K562 (cell line): ENCODE measurements at regions not wholly inside any gene's neighbourhood (a gene's known extent, or its start where the extent isn't known, plus 50 kb on each side); places are given as distances from the start of the nearest gene placed in this dataset.

ENCODE experiments used
- ATAC-seq: fragments of 200-7000 bp; cut with Tn5 transposase; 3 replicates; pipeline ENCODE4 v1.9.1; 2020; ENCODE audit warnings: moderate library complexity
- BruUV-seq: library from RNA; stranded (reverse); fragments of 400-500 nt; replicated peaks from 2 replicates; lab custom pipeline; 2021; lab: Mats Ljungman, UMichigan
- CTCF ChIA-PET: fragments of 300-600 bp; formaldehyde crosslinking; extraction: SDS; loops from one replicate; lab custom pipeline; 2021; ENCODE audit warnings: low intra/inter-chr PET ratio; lab: Yijun Ruan, JAX
- POLR2A ChIA-PET: fragments of 300-600, 350-650 bp; sonication (Branson Sonifier 250); formaldehyde crosslinking; extraction: SDS; loops from one replicate; lab custom pipeline; 2021; ENCODE audit warnings: antibody characterized with exemption, inconsistent platforms; lab: Yijun Ruan, JAX
- DNase-seq, 4 experiments: peaks; one replicate each; pipeline versions ENCODE4 v3.0.0 to v3.0.0-alpha.2; 2011 to 2018; ENCODE audit warnings: low spot score in 3 of 4, mixed read lengths in 3 of 4; ENCODE audit errors: extremely low read depth in 1 of 4
- FAIRE-seq: peaks from 2 replicates; lab custom pipeline; 2011; peaks lifted over from hg19 to GRCh38; lab: Jason Lieb, UNC
- H2AFZ ChIP-seq: 2 replicates; pipeline ENCODE4 v1.6.0; 2011; ENCODE audit warnings: low read depth, low read length, control low read depth, inconsistent platforms
- H3K27ac ChIP-seq: fragments of 200-600 bp; 3 replicates; pipeline ENCODE4 v1.8.0; 2011; ENCODE audit warnings: low read depth, mild to moderate bottlenecking, control low read depth, inconsistent platforms, low read length, moderate library complexity, mixed read lengths; ENCODE audit errors: extremely low read depth
- H3K27me3 ChIP-seq, 2 experiments: fragments of 300-600 bp in 1 of 2; 2 replicates in 1 of 2; 3 replicates in 1 of 2; pipeline versions ENCODE4 v1.6.0 to v1.8.0; 2011; ENCODE audit warnings: inconsistent platforms in 2 of 2, low read length in 2 of 2, mild to moderate bottlenecking in 1 of 2, mixed read lengths in 1 of 2, moderate library complexity in 1 of 2; ENCODE audit not compliant: control insufficient read depth in 2 of 2, insufficient read depth in 2 of 2
- H3K36me3 ChIP-seq: fragments of 300-600 bp; 3 replicates; pipeline ENCODE4 v1.8.0; 2011; ENCODE audit warnings: mild to moderate bottlenecking, low read length, inconsistent platforms; ENCODE audit not compliant: control insufficient read depth, insufficient read depth
- H3K4me1 ChIP-seq, 2 experiments: fragments of 200-600 bp in 1 of 2; replicated peaks in 1 of 2; 2 replicates in 1 of 2; 3 replicates in 1 of 2; pipeline versions ENCODE4 v1.5.1 to v1.8.0; 2011; ENCODE audit warnings: inconsistent platforms in 2 of 2, low read length in 2 of 2, mild to moderate bottlenecking in 1 of 2, mixed read lengths in 1 of 2, moderate library complexity in 1 of 2; ENCODE audit not compliant: control insufficient read depth in 2 of 2, insufficient read depth in 2 of 2
- H3K4me2 ChIP-seq: 2 replicates; pipeline ENCODE4 v1.6.1; 2011; ENCODE audit warnings: low read length, control low read depth, inconsistent platforms, mixed read lengths; ENCODE audit not compliant: insufficient read depth
- H3K4me3 ChIP-seq: fragments of 200-600 bp; sonication (generic), shearing (Covaris generic); 2 replicates; pipeline ENCODE4 v1.5.1; 2016; ENCODE audit warnings: control low read depth, inconsistent platforms
- H3K79me2 ChIP-seq: fragments of 200-600 bp; 3 replicates; pipeline ENCODE4 v1.8.0; 2011; ENCODE audit warnings: low read length, inconsistent platforms; ENCODE audit not compliant: control insufficient read depth, insufficient read depth
- H3K9ac ChIP-seq, 2 experiments: 2 replicates each; pipeline versions ENCODE4 v1.6.0 to v1.6.1; 2011; ENCODE audit warnings: low read depth in 2 of 2, low read length in 2 of 2, control low read depth in 1 of 2, inconsistent platforms in 1 of 2, mild to moderate bottlenecking in 1 of 2, mixed read lengths in 1 of 2; ENCODE audit not compliant: insufficient read depth in 1 of 2
- H3K9me1 ChIP-seq: one replicate; pipeline ENCODE4 v1.6.0; 2011; ENCODE audit warnings: inconsistent platforms, mild to moderate bottlenecking, low read length, moderate library complexity; ENCODE audit not compliant: control insufficient read depth, insufficient read depth
- H3K9me3 ChIP-seq: replicated peaks from 2 replicates; pipeline ENCODE4 v1.5.1; 2011; ENCODE audit warnings: low read depth, low read length, inconsistent platforms; ENCODE audit not compliant: control insufficient read depth, insufficient read depth
- H4K20me1 ChIP-seq: replicated peaks from 2 replicates; pipeline ENCODE4 v1.6.1; 2011; ENCODE audit warnings: low read length, inconsistent platforms, mixed read lengths; ENCODE audit not compliant: control insufficient read depth, insufficient read depth
- CLOCK ChIP-seq: fragments of 250-450 bp; sonication (Bioruptor Pico); IDR thresholded peaks from 2 replicates; pipeline ENCODE4 v1.4.0; 2020; ENCODE audit warnings: mild to moderate bottlenecking, moderate library complexity, borderline replicate concordance
- E2F4 ChIP-seq: sonication (generic); formaldehyde crosslinking; IDR thresholded peaks from 2 replicates; pipeline ENCODE4 v1.8.0; 2022; ENCODE audit warnings: mild to moderate bottlenecking, low read depth, missing genetic modification reagents
- HMG20A ChIP-seq: fragments of 450-650 bp; formaldehyde crosslinking; conservative IDR thresholded peaks from 2 replicates; pipeline ENCODE4 v1.4.0; 2020; ENCODE audit warnings: mild to moderate bottlenecking, mixed read lengths
- KAT8 ChIP-seq: fragments of 450-650 bp; IDR thresholded peaks from 2 replicates; pipeline ENCODE4 v1.6.1; 2016; ENCODE audit warnings: low read depth, mild to moderate bottlenecking
- MBD2 ChIP-seq: sonication (generic); IDR thresholded peaks from 2 replicates; pipeline ENCODE4 v1.6.1; 2016; ENCODE audit warnings: low read depth, borderline replicate concordance
- MEF2D ChIP-seq: conservative IDR thresholded peaks from 2 replicates; pipeline ENCODE4 v1.6.1; 2016; ENCODE audit warnings: low read depth, missing genetic modification characterization, missing compliant biosample characterization
- NCOA2 ChIP-seq, 2 experiments: fragments of 450-650 bp; IDR thresholded peaks; 2 replicates each; pipeline ENCODE4 v1.6.1; 2018; ENCODE audit warnings: mild to moderate bottlenecking in 2 of 2, moderate library complexity in 1 of 2; ENCODE audit not compliant: partially characterized antibody in 2 of 2
- PHTF2 ChIP-seq: fragments of 250-450 bp; sonication (Bioruptor Pico); IDR thresholded peaks from 2 replicates; pipeline ENCODE4 v1.5.0; 2021; ENCODE audit warnings: mild to moderate bottlenecking
- SIN3B ChIP-seq: fragments of 450-650 bp; IDR thresholded peaks from 2 replicates; pipeline ENCODE4 v1.6.1; 2017; ENCODE audit warnings: low read depth, mild to moderate bottlenecking, moderate library complexity
- STAT5B ChIP-seq: fragments of 250-450 bp; sonication (Bioruptor Pico); IDR thresholded peaks from 2 replicates; pipeline ENCODE4 v1.8.0; 2021; ENCODE audit warnings: mild to moderate bottlenecking, inconsistent platforms
- TAF9B ChIP-seq: fragments of 450-650 bp; IDR thresholded peaks from 2 replicates; pipeline ENCODE4 v1.6.1; 2018; ENCODE audit warnings: mild to moderate bottlenecking; ENCODE audit not compliant: partially characterized antibody
- ZNF561 ChIP-seq: fragments of 450-650 bp; formaldehyde crosslinking; conservative IDR thresholded peaks from 2 replicates; pipeline ENCODE4 v1.4.0; 2020; ENCODE audit warnings: mild to moderate bottlenecking, moderate library complexity
- WGBS: fragments of 100-300 bp; shearing (Covaris generic); methylation state at CpG from one replicate; pipeline ENCODE4 v1.1.6; 2016; ENCODE audit warnings: low coverage, mixed read lengths; ENCODE audit not compliant: insufficient coverage; ENCODE audit errors: missing lambda C conversion rate; 5-methylcytosine and 5-hydroxymethylcytosine counted together
- in situ Hi-C: fragments of 300-500 bp; cut with MboI; formaldehyde crosslinking; loops from 4 replicates; pipeline ENCODE4 v1.15.0; 2018; ENCODE audit warnings: inconsistent platforms, mixed read lengths
- intact Hi-C: fragments of 100-400 bp; cut with micrococcal nuclease; formaldehyde crosslinking; loops from 2 replicates; pipeline ENCODE4 v1.14.2; 2022

GRCh38 chr12:83515306-83516026 lies 828.8 kb downstream of the TMTC2 start:
- Histone ChIP-seq H3K27ac (no peak overlapping the region), H3K9me3 (no peaks in the 10 kb centered on the region; the same call in 1 of the 2 replicates), H3K9me1 (no peaks in the 10 kb centered on the region), H3K4me2 (no peak overlapping the region), H3K9ac (no peak overlapping the region), H4K20me1 (no peaks in the 10 kb centered on the region), H3K27me3 (no peaks in the 10 kb centered on the region), H3K4me3 (no peak overlapping the region), H3K36me3 (no peaks in the 10 kb centered on the region), H3K79me2 (no peaks in the 10 kb centered on the region), H2AFZ (no peak overlapping the region), H3K4me1 (no peaks in the 10 kb centered on the region)
- DNase-seq (no peak), FAIRE-seq (no peak), ATAC-seq (no peak)
- in situ Hi-C loops = no loop called here
- CTCF ChIA-PET = no interaction called here
- POLR2A ChIA-PET = no interaction called here
- intact Hi-C loops = no loop called here
- TF ChIP-seq E2F4 (CRISPR knock-in tag) (no peak), ZNF561 (CRISPR knock-in tag) (no peak), TAF9B (no peak), MEF2D (tag) (no peak)
- BruUV-seq = no TSS peak
- 4% methylated on average over 3 of the region's 3 CpGs for WGBS

- H3K36me3 ChIP-seq = no peaks in the 10 kb centered on the region
- BruUV-seq = no TSS peak
- no peak overlapping the region for H3K9ac ChIP-seq
- no peak overlapping the region for H3K27ac ChIP-seq
- no peaks in the 10 kb centered on the region; the same call in 1 of the 2 replicates for H3K9me3 ChIP-seq
- TF ChIP-seq HMG20A (CRISPR knock-in tag) (no peak), STAT5B (no peak), PHTF2 (no peak), CLOCK (CRISPR knock-in tag) (no peak), KAT8 (no peak), NCOA2 (IDR thresholded peaks at IDR 0.05; ENCODE audit: partially characterized antibody in 2 of 2) (no peak), SIN3B (no peak), MBD2 (no peak)
- H3K9me1 ChIP-seq = no peaks in the 10 kb centered on the region
- POLR2A ChIA-PET = no interaction called here
- DNase-seq (no peak), FAIRE-seq (no peak), ATAC-seq (no peak)
- 0% methylated on average over 1 of the region's 1 CpG for WGBS
- H3K4me1 ChIP-seq = no peaks in the 10 kb centered on the region
- no peak overlapping the region for H3K4me2 ChIP-seq
- H3K79me2 ChIP-seq = no peaks in the 10 kb centered on the region
- CTCF ChIA-PET = no interaction called here
- no peak overlapping the region for H3K4me3 ChIP-seq
- H3K27me3 ChIP-seq = no peaks in the 10 kb centered on the region
- no peaks in the 10 kb centered on the region for H4K20me1 ChIP-seq
- in situ Hi-C loops = no loop called here
- intact Hi-C loops = no loop called here
- no peak overlapping the region for H2AFZ ChIP-seq
Observed at GRCh38 chr12:83514372-83514771, 827.7 kb downstream of the TMTC2 start.
